ENCODE measurements at regions not wholly inside any gene's neighbourhood (a gene's known extent, or its start where the extent isn't known, plus 50 kb on each side); places are given as distances from the start of the nearest gene placed in this dataset.
"Not testable (repeated sequence)": the region's sequence is repeated elsewhere in the genome, so short reads cannot be mapped to it uniquely, and the experiment has no call there.

DNA sequence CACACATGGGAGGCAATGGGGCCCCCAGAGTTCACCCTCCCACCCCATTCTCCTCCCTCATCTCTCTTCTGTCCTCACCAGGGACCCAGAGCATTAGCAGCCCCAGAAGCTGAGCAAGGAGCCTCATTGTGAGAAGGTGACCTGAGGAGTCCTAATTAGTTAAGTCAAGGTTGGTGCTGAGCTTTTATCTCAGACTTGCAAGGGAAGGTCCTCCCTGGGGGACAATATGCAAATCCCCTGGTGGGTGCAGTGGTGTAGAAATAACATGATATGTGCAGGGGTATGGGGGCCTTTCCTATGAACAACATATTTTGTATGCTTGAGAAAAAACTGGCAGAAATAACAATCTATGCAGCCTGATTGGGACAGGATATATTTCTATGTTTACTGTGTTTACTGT lies 485.5 kb downstream of the RPIA start:
- DNase-seq (ENCODE audit: insufficient read length, low spot score, missing footprints); H4K20me1 ChIP-seq (ENCODE audit: insufficient read depth, low read length); H3K27ac ChIP-seq (ENCODE audit: low read depth, low read length): not testable (repeated sequence)

DNA sequence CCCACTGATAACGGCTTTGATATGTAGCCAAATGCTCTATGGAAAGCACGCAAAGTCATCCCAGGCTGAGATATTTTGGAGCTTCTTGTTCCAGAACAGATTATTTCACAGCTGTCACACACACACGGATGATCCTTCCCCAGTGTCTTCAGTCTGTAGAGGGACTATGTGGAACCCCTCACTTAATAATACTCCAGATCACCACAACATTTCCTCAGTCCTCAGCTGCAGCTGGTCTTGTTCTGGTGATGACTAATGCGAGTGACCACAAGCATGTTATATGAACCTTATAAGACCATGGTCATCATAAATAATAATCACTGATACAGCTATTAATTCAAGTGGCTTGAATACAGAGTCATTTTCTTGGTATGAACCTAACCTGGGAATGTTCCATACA lies 490.7 kb downstream of the RPIA start:
- H3K27me3 ChIP-seq (ENCODE audit: insufficient read depth, low read length); H3K27ac ChIP-seq (ENCODE audit: low read depth, low read length); H2AFZ ChIP-seq (ENCODE audit: low read length); H3K9me3 ChIP-seq (ENCODE audit: low read depth, low read length); H3K4me3 ChIP-seq (ENCODE audit: insufficient read depth, low read length); H4K20me1 ChIP-seq (ENCODE audit: insufficient read depth, low read length); H3K4me2 ChIP-seq (ENCODE audit: insufficient read depth, low read length); DNase-seq (ENCODE audit: insufficient read length, low spot score, missing footprints); H3K4me1 ChIP-seq (ENCODE audit: insufficient read depth, low read length); H3K36me3 ChIP-seq (ENCODE audit: insufficient read depth, low read length); H3K79me2 ChIP-seq (ENCODE audit: insufficient read depth, low read length): not testable (repeated sequence)

More for the DNA sequence above, 485.5 kb downstream of the RPIA start:
- H3K4me3 ChIP-seq (ENCODE audit: insufficient read depth, low read length); H3K9me3 ChIP-seq (ENCODE audit: low read depth, low read length); H3K4me1 ChIP-seq (ENCODE audit: insufficient read depth, low read length); H2AFZ ChIP-seq (ENCODE audit: low read length); H3K79me2 ChIP-seq (ENCODE audit: insufficient read depth, low read length); H3K36me3 ChIP-seq (ENCODE audit: insufficient read depth, low read length); H3K4me2 ChIP-seq (ENCODE audit: insufficient read depth, low read length); H3K27me3 ChIP-seq (ENCODE audit: insufficient read depth, low read length): not testable (repeated sequence)

DNA sequence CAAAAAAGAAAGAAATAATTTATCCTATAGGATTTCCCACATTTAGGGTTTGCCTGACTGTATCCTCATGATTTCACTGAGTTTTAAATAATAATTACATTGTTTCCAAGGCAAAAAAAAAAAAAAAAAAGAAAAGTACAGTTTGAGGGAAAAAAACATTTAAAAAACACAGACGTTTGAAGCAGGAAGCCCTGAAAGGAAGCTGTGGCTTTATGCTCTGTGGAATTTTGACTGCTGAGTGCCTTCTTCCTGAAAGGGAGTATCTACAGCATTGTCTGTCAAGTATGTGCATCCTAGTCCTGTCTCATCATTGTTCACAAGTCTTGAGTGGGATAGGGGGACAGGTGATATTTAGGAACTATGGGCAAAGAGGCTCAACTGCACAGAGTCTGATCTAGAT lies 493.3 kb downstream of the RPIA start:
- DNase-seq (ENCODE audit: insufficient read length, low spot score, missing footprints); H3K27me3 ChIP-seq (ENCODE audit: insufficient read depth, low read length); H3K4me1 ChIP-seq (ENCODE audit: insufficient read depth, low read length); H4K20me1 ChIP-seq (ENCODE audit: insufficient read depth, low read length); H3K9me3 ChIP-seq (ENCODE audit: low read depth, low read length); H2AFZ ChIP-seq (ENCODE audit: low read length); H3K79me2 ChIP-seq (ENCODE audit: insufficient read depth, low read length); H3K27ac ChIP-seq (ENCODE audit: low read depth, low read length); H3K4me2 ChIP-seq (ENCODE audit: insufficient read depth, low read length); H3K36me3 ChIP-seq (ENCODE audit: insufficient read depth, low read length); H3K4me3 ChIP-seq (ENCODE audit: insufficient read depth, low read length): not testable (repeated sequence)

- not testable (repeated sequence) for H3K4me2 ChIP-seq (ENCODE audit: insufficient read depth, low read length); H3K9me3 ChIP-seq (ENCODE audit: low read depth, low read length); H3K4me3 ChIP-seq (ENCODE audit: insufficient read depth, low read length); H4K20me1 ChIP-seq (ENCODE audit: insufficient read depth, low read length); DNase-seq (ENCODE audit: insufficient read length, low spot score, missing footprints); H3K36me3 ChIP-seq (ENCODE audit: insufficient read depth, low read length); H3K27ac ChIP-seq (ENCODE audit: low read depth, low read length); H2AFZ ChIP-seq (ENCODE audit: low read length); H3K27me3 ChIP-seq (ENCODE audit: insufficient read depth, low read length); H3K79me2 ChIP-seq (ENCODE audit: insufficient read depth, low read length); H3K4me1 ChIP-seq (ENCODE audit: insufficient read depth, low read length)
Measured at GRCh38 chr2:89195636-89196251, 504.3 kb downstream of the RPIA start.

DNA sequence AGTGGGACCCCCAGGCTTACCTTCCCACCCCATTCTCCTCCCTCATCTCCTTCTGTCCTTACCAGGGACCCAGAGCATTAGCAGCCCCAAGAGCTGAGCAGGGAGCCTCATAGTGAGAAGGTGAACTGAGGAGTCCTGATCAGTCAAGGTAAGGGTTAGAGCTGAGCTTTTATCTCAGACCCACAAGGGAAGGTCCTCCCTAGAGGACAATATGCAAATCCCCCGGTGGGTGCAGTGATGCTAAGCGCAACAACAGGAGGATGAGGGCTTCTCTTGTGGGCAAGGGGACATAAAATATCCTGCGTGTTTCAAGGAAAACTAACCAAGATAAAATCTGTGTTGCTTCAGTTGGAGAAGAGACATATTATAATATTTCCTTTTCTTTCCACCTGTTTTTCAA lies 505.2 kb downstream of the RPIA start:
- H3K4me3 ChIP-seq (ENCODE audit: insufficient read depth, low read length); DNase-seq (ENCODE audit: insufficient read length, low spot score, missing footprints); H3K79me2 ChIP-seq (ENCODE audit: insufficient read depth, low read length); H3K4me2 ChIP-seq (ENCODE audit: insufficient read depth, low read length); H3K27me3 ChIP-seq (ENCODE audit: insufficient read depth, low read length); H3K4me1 ChIP-seq (ENCODE audit: insufficient read depth, low read length); H4K20me1 ChIP-seq (ENCODE audit: insufficient read depth, low read length); H3K36me3 ChIP-seq (ENCODE audit: insufficient read depth, low read length); H3K9me3 ChIP-seq (ENCODE audit: low read depth, low read length); H2AFZ ChIP-seq (ENCODE audit: low read length); H3K27ac ChIP-seq (ENCODE audit: low read depth, low read length): not testable (repeated sequence)

- not testable (repeated sequence) for H3K27ac ChIP-seq (ENCODE audit: low read depth, low read length); H3K4me2 ChIP-seq (ENCODE audit: insufficient read depth, low read length); H3K9me3 ChIP-seq (ENCODE audit: low read depth, low read length); H2AFZ ChIP-seq (ENCODE audit: low read length); H3K79me2 ChIP-seq (ENCODE audit: insufficient read depth, low read length); H3K4me1 ChIP-seq (ENCODE audit: insufficient read depth, low read length); H4K20me1 ChIP-seq (ENCODE audit: insufficient read depth, low read length); H3K36me3 ChIP-seq (ENCODE audit: insufficient read depth, low read length); H3K4me3 ChIP-seq (ENCODE audit: insufficient read depth, low read length); DNase-seq (ENCODE audit: insufficient read length, low spot score, missing footprints); H3K27me3 ChIP-seq (ENCODE audit: insufficient read depth, low read length)
Measured at GRCh38 chr2:89198026-89198425, 506.6 kb downstream of the RPIA start.

DNA sequence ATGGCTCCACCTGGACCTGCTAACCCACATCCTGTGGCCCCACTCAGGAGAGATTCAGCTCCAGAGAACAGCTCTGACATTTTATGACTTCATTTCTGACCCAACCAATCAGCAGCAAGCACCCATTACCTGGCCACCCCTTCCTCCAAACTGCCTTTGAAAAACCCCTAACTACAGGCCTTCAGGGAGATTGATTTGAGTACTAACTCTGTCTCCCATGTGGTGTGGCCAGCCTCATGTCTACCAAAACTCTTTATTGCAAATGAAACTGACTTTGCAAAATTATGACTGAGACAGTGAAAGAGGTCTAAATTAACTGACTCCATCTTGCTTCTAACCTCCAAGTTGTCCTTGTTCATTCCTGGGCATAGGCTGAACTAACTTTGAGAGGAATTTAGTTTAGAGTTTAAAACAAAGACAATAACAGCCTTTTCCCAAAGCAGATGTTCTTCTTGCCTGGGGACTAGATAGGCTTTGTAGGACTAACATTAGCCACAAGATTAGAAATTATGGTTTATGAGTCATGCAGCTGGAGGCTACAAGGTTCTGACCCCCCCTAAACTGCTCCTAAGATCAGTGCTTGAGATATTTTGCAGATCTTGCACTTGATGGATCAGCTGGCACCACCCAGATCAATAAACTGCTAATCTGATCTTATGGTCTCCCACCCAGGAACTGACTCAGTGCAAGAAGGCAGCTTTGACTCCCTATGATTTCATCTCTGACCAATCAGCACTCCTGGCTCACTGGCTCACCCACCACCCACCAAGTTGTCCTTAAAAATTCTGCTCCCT lies 508.2 kb downstream of the RPIA start:
- H3K9me3 ChIP-seq (ENCODE audit: low read depth, low read length); H3K4me3 ChIP-seq (ENCODE audit: insufficient read depth, low read length); H3K27ac ChIP-seq (ENCODE audit: low read depth, low read length); H4K20me1 ChIP-seq (ENCODE audit: insufficient read depth, low read length); H3K27me3 ChIP-seq (ENCODE audit: insufficient read depth, low read length); H2AFZ ChIP-seq (ENCODE audit: low read length); H3K4me1 ChIP-seq (ENCODE audit: insufficient read depth, low read length); DNase-seq (ENCODE audit: insufficient read length, low spot score, missing footprints); H3K4me2 ChIP-seq (ENCODE audit: insufficient read depth, low read length); H3K79me2 ChIP-seq (ENCODE audit: insufficient read depth, low read length); H3K36me3 ChIP-seq (ENCODE audit: insufficient read depth, low read length): not testable (repeated sequence)

GRCh38 chr2:89200247-89200527 lies 508.7 kb downstream of the RPIA start:
- not testable (repeated sequence) for H3K4me2 ChIP-seq (ENCODE audit: insufficient read depth, low read length); H3K36me3 ChIP-seq (ENCODE audit: insufficient read depth, low read length); H4K20me1 ChIP-seq (ENCODE audit: insufficient read depth, low read length); H3K27ac ChIP-seq (ENCODE audit: low read depth, low read length); H3K79me2 ChIP-seq (ENCODE audit: insufficient read depth, low read length); H3K4me1 ChIP-seq (ENCODE audit: insufficient read depth, low read length); DNase-seq (ENCODE audit: insufficient read length, low spot score, missing footprints); H3K9me3 ChIP-seq (ENCODE audit: low read depth, low read length); H2AFZ ChIP-seq (ENCODE audit: low read length); H3K27me3 ChIP-seq (ENCODE audit: insufficient read depth, low read length); H3K4me3 ChIP-seq (ENCODE audit: insufficient read depth, low read length)

DNA sequence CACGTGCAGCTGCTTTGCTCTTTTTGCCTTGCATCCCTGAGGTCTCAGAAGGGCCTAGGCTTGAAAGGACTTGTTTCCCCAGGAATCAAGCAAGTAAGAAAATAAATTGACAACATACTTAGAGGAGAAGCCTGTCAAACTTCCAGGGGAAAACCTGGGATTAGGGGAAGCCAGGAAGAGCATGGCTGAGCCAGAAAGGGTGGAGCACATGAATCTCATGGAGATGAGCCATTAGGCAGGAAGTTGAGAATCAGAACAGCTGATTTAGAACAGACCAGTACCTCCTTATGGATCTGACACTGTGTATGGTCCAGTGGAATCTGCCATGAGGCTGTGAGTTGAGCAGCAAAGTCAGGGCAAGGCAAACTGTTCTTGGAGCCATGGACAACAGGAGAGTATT lies 511.0 kb downstream of the RPIA start:
- H3K4me3 ChIP-seq (ENCODE audit: insufficient read depth, low read length); H3K4me2 ChIP-seq (ENCODE audit: insufficient read depth, low read length); H3K4me1 ChIP-seq (ENCODE audit: insufficient read depth, low read length); H3K9me3 ChIP-seq (ENCODE audit: low read depth, low read length); H4K20me1 ChIP-seq (ENCODE audit: insufficient read depth, low read length); H3K36me3 ChIP-seq (ENCODE audit: insufficient read depth, low read length); H3K79me2 ChIP-seq (ENCODE audit: insufficient read depth, low read length); H2AFZ ChIP-seq (ENCODE audit: low read length); H3K27me3 ChIP-seq (ENCODE audit: insufficient read depth, low read length); H3K27ac ChIP-seq (ENCODE audit: low read depth, low read length); DNase-seq (ENCODE audit: insufficient read length, low spot score, missing footprints): not testable (repeated sequence)
